Peyer's patch (tissue), 4 donors: ENCODE measurements at regions not wholly inside any gene's neighbourhood (a gene's known extent, or its start where the extent isn't known, plus 50 kb on each side); places are given as distances from the start of the nearest gene placed in this dataset.
"Not testable (repeated sequence)": the region's sequence is repeated elsewhere in the genome, so short reads cannot be mapped to it uniquely, and the experiment has no call there.

ENCODE experiments used
- DNase-seq, 3 donors: peaks; one replicate each; pipeline ENCODE4 v3.0.0-alpha.2; 2017 to 2019
- H3K27ac ChIP-seq, 4 donors: fragments of 200-600 bp; sonication (generic); one replicate each; pipeline ENCODE4 v1.5.1; 2016 to 2019
- H3K27me3 ChIP-seq, 2 donors: fragments of 200-600 bp; sonication (generic); one replicate each; pipeline ENCODE4 v1.5.1; 2019
- H3K36me3 ChIP-seq, 3 donors: fragments of 200-600 bp; sonication (generic); one replicate each; pipeline ENCODE4 v1.5.1; 2016 to 2019
- H3K4me1 ChIP-seq, 4 donors: fragments of 200-600 bp; sonication (generic); one replicate each; pipeline ENCODE4 v1.5.1; 2016 to 2019
- H3K4me3 ChIP-seq, 4 donors: fragments of 200-600 bp; sonication (generic); 1 replicate in 3 of 4; 2 replicates in 1 of 4; pipeline ENCODE4 v1.5.1; 2016 to 2019; ENCODE audit warnings: mild to moderate bottlenecking in 1 of 4
- H3K9me3 ChIP-seq, 4 donors: fragments of 200-600 bp; sonication (generic); one replicate each; pipeline ENCODE4 v1.5.1; 2016 to 2019; ENCODE audit warnings: mild to moderate bottlenecking in 1 of 4
- CTCF ChIP-seq, 6 experiments: fragments of 450-650 bp in 4 of 6; fragments of 200-600 bp in 2 of 6; sonication (generic) in 1 of 6; IDR thresholded peaks; one replicate each; pipeline ENCODE4 v1.5.1; 2017 to 2019; ENCODE audit warnings: antibody characterized with exemption in 6 of 6, mild to moderate bottlenecking in 3 of 6, moderate library complexity in 1 of 6
- POLR2A ChIP-seq, 2 donors: fragments of 450-650 bp; IDR thresholded peaks; one replicate each; pipeline ENCODE4 v1.5.1; 2017; ENCODE audit warnings: antibody characterized with exemption in 2 of 2, mild to moderate bottlenecking in 2 of 2, moderate library complexity in 2 of 2

- Histone ChIP-seq H3K4me3 (no peak overlapping the region), H3K27me3 (no peaks in the 10 kb centered on the region), H3K4me1 (no peaks in the 10 kb centered on the region), H3K36me3 (no peaks in the 10 kb centered on the region), H3K9me3 (no peaks in the 10 kb centered on the region), H3K27ac (no peak overlapping the region)
- DNase-seq = no peak
- TF ChIP-seq CTCF (IDR thresholded peaks at IDR 0.05) = no peak
- TF ChIP-seq POLR2A (IDR thresholded peaks at IDR 0.05) = no peak
These were observed 97.8 kb upstream of the USP9X start for GRCh38 chrX:40987413-40987812.

- DNase-seq = no peak
- TF ChIP-seq POLR2A (IDR thresholded peaks at IDR 0.05) (no peak), CTCF (IDR thresholded peaks at IDR 0.05) (no peak)
- no peak overlapping the region for H3K4me3 ChIP-seq
- no peak overlapping the region for H3K27ac ChIP-seq
- no peaks in the 10 kb centered on the region for H3K4me1 ChIP-seq
- no peaks in the 10 kb centered on the region for H3K36me3 ChIP-seq
- H3K9me3 ChIP-seq = no peaks in the 10 kb centered on the region
- H3K27me3 ChIP-seq = no peaks in the 10 kb centered on the region
These were observed 97.1 kb upstream of the USP9X start for GRCh38 chrX:40988100-40988499.

DNA sequence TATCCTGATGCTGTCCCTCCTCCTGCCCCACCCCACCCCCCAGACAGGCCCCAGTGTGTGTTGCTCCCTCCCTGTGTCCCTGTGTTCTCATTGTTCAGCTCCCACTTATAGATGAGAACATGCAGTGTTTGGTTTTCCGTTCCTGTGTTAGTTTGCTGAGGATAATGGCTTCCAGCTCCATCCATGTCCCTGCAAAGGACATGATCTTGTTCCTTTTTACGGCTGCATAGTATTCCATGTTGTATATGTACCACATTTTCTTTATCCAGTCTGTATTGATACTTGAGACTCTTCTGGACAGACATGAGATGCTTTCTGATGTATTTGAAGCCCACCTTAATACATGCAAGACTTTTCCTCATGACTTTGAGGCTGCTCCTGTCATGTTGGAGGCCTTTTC lies 91.8 kb upstream of the USP9X start:
- not testable (repeated sequence) for DNase-seq, H3K27ac ChIP-seq, H3K9me3 ChIP-seq, H3K4me3 ChIP-seq, H3K36me3 ChIP-seq, H3K27me3 ChIP-seq, H3K4me1 ChIP-seq

DNA sequence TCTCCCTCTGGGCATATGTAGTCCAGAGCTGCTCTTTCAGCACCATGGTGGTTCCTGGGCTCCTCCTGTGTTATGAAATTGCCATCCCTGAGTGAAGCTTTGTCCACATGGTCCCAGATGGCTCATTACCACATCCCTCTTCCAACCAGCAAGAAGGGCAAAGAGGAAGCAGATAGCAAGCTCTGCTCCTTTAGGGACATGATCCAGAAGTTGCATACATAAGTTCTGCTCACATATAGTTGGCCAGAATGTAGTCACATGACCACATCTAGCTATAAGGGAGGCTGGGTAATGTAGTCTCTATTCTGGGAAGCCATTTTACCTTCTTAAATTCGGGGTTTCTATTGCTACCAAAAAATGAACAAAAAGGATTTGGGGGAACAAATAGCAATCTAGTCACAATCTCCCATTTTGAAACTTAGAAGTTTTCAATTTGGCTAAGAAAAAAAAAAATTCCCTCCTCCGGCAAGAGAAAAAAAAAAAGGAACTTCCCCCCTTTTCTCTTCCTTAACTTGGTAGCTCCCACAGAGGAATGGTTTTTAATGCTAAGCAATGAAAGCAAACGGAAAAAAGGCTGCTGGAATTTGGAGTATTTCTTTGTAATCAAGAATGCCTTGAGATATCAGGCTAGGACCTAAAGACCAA lies 88.2 kb upstream of the USP9X start:
- no peaks in the 10 kb centered on the region for H3K27me3 ChIP-seq
- no peak overlapping the region for H3K27ac ChIP-seq
- H3K4me3 ChIP-seq = no peak overlapping the region
- H3K36me3 ChIP-seq = no peaks in the 10 kb centered on the region
- no peaks in the 10 kb centered on the region for H3K9me3 ChIP-seq
- H3K4me1 ChIP-seq = no peaks in the 10 kb centered on the region
- TF ChIP-seq CTCF (IDR thresholded peaks at IDR 0.05) = no peak
- no peak for DNase-seq

DNA sequence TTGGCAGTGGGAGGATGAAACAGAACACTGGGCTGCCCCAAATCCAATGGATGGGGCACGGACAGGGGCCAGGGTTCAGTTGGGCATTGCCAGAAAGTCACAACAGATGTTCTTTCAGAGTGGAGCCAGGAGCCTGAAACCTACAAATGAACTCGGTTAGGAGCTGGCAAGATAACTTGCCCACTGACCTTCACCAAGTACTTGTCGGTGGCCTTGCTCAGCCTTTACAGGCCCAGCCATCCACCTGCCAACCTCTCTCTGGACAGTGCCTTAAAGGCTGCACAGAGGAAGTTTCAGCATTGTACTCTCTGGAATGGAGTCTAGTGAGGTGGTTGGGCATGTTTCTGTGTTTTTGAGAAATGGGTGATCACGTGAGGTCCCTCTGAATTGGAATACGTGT lies 87.1 kb upstream of the USP9X start:
- Histone ChIP-seq H3K27ac (no peak overlapping the region), H3K9me3 (no peaks in the 10 kb centered on the region), H3K36me3 (no peaks in the 10 kb centered on the region), H3K27me3 (no peaks in the 10 kb centered on the region), H3K4me3 (no peak overlapping the region), H3K4me1 (no peaks in the 10 kb centered on the region)
- DNase-seq = no peak
- TF ChIP-seq CTCF (IDR thresholded peaks at IDR 0.05) (no peak), POLR2A (IDR thresholded peaks at IDR 0.05) (no peak)

- Histone ChIP-seq H3K9me3 (no peaks in the 10 kb centered on the region), H3K27ac (no peak overlapping the region), H3K36me3 (no peaks in the 10 kb centered on the region), H3K4me1 (no peaks in the 10 kb centered on the region), H3K27me3 (no peaks in the 10 kb centered on the region), H3K4me3 (no peak overlapping the region)
- DNase-seq = no peak
- no peak for TF ChIP-seq CTCF (IDR thresholded peaks at IDR 0.05)
- TF ChIP-seq POLR2A (IDR thresholded peaks at IDR 0.05) = no peak
These were observed 83.9 kb upstream of the USP9X start for GRCh38 chrX:41001327-41001726.
